ENCODE measurements at regions not wholly inside any gene's neighbourhood (a gene's known extent, or its start where the extent isn't known, plus 50 kb on each side); places are given as distances from the start of the nearest gene placed in this dataset.

DNA sequence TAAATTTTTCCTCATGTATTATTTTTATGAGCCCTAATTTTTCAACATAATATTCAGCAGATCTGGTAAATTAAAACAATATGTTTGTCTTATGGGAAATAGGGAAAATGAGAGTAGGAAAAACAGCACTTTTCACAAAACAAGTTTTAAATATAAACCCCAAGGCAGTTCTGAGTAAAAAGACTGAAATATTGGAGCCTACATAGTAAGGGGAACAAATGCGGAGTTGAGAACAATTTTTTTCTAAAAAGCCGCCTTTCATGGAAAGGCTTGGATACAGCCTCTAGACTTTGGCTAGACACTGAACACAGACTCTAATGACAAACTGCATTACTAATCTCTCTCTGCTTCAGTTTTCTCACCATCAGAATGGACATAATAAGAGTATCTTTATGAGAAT, 174.1 kb downstream of the NOL4 start:
- Histone ChIP-seq H3K9me2 (replicated peaks; ENCODE audit: insufficient read depth) (no peaks in the 10 kb centered on the region), H3K4me1 (ENCODE audit: insufficient read depth) (no peaks in the 10 kb centered on the region), H3K27ac (no peak overlapping the region), H4K20me1 (ENCODE audit: insufficient read depth, poor library complexity, severe bottlenecking) (no peaks in the 10 kb centered on the region), H3K4me3 (no peak overlapping the region), H2AFZ (no peak overlapping the region), H3K4me2 (no peak overlapping the region), H3K36me3 (replicated peaks; ENCODE audit: insufficient read depth, low read depth) (no peaks in the 10 kb centered on the region), H3K9me3 (ENCODE audit: low read depth) (no peaks in the 10 kb centered on the region), H3K27me3 (no peaks in the 10 kb centered on the region), H3K79me2 (no peaks in the 10 kb centered on the region)
- no peak for TF ChIP-seq EZH2 (IDR thresholded peaks at IDR 0.05; ENCODE audit: borderline replicate concordance)
- TF ChIP-seq, protein P1, sequence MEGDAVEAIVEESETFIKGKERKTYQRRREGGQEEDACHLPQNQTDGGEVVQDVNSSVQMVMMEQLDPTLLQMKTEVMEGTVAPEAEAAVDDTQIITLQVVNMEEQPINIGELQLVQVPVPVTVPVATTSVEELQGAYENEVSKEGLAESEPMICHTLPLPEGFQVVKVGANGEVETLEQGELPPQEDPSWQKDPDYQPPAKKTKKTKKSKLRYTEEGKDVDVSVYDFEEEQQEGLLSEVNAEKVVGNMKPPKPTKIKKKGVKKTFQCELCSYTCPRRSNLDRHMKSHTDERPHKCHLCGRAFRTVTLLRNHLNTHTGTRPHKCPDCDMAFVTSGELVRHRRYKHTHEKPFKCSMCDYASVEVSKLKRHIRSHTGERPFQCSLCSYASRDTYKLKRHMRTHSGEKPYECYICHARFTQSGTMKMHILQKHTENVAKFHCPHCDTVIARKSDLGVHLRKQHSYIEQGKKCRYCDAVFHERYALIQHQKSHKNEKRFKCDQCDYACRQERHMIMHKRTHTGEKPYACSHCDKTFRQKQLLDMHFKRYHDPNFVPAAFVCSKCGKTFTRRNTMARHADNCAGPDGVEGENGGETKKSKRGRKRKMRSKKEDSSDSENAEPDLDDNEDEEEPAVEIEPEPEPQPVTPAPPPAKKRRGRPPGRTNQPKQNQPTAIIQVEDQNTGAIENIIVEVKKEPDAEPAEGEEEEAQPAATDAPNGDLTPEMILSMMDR (IDR thresholded peaks at IDR 0.05; ENCODE audit: poor library complexity) = no peak
- TF ChIP-seq EZH2phosphoT487 (IDR thresholded peaks at IDR 0.05; ENCODE audit: low read depth, severe bottlenecking, unreplicated experiment) = no peak
- no peak for DNase-seq (ENCODE audit: low spot score)
- 90% methylated on average over 2 of the region's 2 CpGs for WGBS (ENCODE audit: low lambda C conversion rate, missing lambda C conversion rate)

GRCh38 chr18:34049511-34049910, 175.2 kb downstream of the NOL4 start:
- no peaks in the 10 kb centered on the region for H3K79me2 ChIP-seq
- no peaks in the 10 kb centered on the region for H3K27me3 ChIP-seq
- no peaks in the 10 kb centered on the region for H3K36me3 ChIP-seq (replicated peaks; ENCODE audit: insufficient read depth, low read depth)
- H3K9me2 ChIP-seq (replicated peaks; ENCODE audit: insufficient read depth) = no peaks in the 10 kb centered on the region
- TF ChIP-seq, protein P1 (IDR thresholded peaks at IDR 0.05; ENCODE audit: poor library complexity) = no peak
- no peak overlapping the region for H3K4me3 ChIP-seq
- no peak overlapping the region for H3K27ac ChIP-seq
- no peaks in the 10 kb centered on the region for H3K4me1 ChIP-seq (ENCODE audit: insufficient read depth)
- no peak overlapping the region for H3K4me2 ChIP-seq
- no peak for DNase-seq (ENCODE audit: low spot score)
- H3K9me3 ChIP-seq (ENCODE audit: low read depth) = no peaks in the 10 kb centered on the region
- H4K20me1 ChIP-seq (ENCODE audit: insufficient read depth, poor library complexity, severe bottlenecking) = no peaks in the 10 kb centered on the region
- H2AFZ ChIP-seq = no peak overlapping the region
- 78% methylated on average over 3 of the region's 3 CpGs for WGBS (ENCODE audit: low lambda C conversion rate, missing lambda C conversion rate)

GRCh38 chr18:34048423-34048822, 176.3 kb downstream of the NOL4 start:
- WGBS (ENCODE audit: low lambda C conversion rate, missing lambda C conversion rate) = 70% methylated on average over 3 of the region's 3 CpGs
- no peak overlapping the region for H3K4me2 ChIP-seq

GRCh38 chr18:34042423-34043146, 182.1 kb downstream of the NOL4 start:
- Histone ChIP-seq H3K79me2 (no peaks in the 10 kb centered on the region), H3K4me3 (no peak overlapping the region), H3K27me3 (no peaks in the 10 kb centered on the region), H4K20me1 (ENCODE audit: insufficient read depth, poor library complexity, severe bottlenecking) (no peaks in the 10 kb centered on the region), H3K4me1 (ENCODE audit: insufficient read depth) (no peaks in the 10 kb centered on the region), H3K27ac (no peak overlapping the region), H3K36me3 (replicated peaks; ENCODE audit: insufficient read depth, low read depth) (no peaks in the 10 kb centered on the region), H2AFZ (no peak overlapping the region), H3K4me2 (no peak overlapping the region), H3K9me3 (ENCODE audit: low read depth) (no peaks in the 10 kb centered on the region), H3K9me2 (replicated peaks; ENCODE audit: insufficient read depth) (no peaks in the 10 kb centered on the region)
- no peak for TF ChIP-seq EZH2 (IDR thresholded peaks at IDR 0.05; ENCODE audit: borderline replicate concordance)
- TF ChIP-seq EZH2phosphoT487 (IDR thresholded peaks at IDR 0.05; ENCODE audit: low read depth, severe bottlenecking, unreplicated experiment) = no peak
- TF ChIP-seq, protein P1 (IDR thresholded peaks at IDR 0.05; ENCODE audit: poor library complexity) = no peak
- 81% methylated on average over 4 of the region's 4 CpGs for WGBS (ENCODE audit: low lambda C conversion rate, missing lambda C conversion rate)
- DNase-seq (ENCODE audit: low spot score) = no peak

More at GRCh38 chr18:34048423-34048822, 176.3 kb downstream of the NOL4 start:
- Histone ChIP-seq H3K36me3 (replicated peaks; ENCODE audit: insufficient read depth, low read depth) (no peaks in the 10 kb centered on the region), H3K4me3 (no peak overlapping the region), H3K9me2 (replicated peaks; ENCODE audit: insufficient read depth) (no peaks in the 10 kb centered on the region), H3K27ac (no peak overlapping the region), H2AFZ (no peak overlapping the region), H3K27me3 (no peaks in the 10 kb centered on the region), H4K20me1 (ENCODE audit: insufficient read depth, poor library complexity, severe bottlenecking) (no peaks in the 10 kb centered on the region), H3K9me3 (ENCODE audit: low read depth) (no peaks in the 10 kb centered on the region), H3K4me1 (ENCODE audit: insufficient read depth) (no peaks in the 10 kb centered on the region), H3K79me2 (no peaks in the 10 kb centered on the region)
- no peak for TF ChIP-seq EZH2 (IDR thresholded peaks at IDR 0.05; ENCODE audit: borderline replicate concordance)
- no peak for DNase-seq (ENCODE audit: low spot score)

Measured in hepatocyte (in vitro differentiated cells).